Stimulated activated CD4-positive, alpha-beta T cell treated with anti-CD3 and anti-CD28 coated beads, Interleukin-12 subunit alpha, Interleukin-12 subunit beta, amount 100 ng/mL, for 48 hours (primary cell): ENCODE measurements at regions not wholly inside any gene's neighbourhood (a gene's known extent, or its start where the extent isn't known, plus 50 kb on each side); places are given as distances from the start of the nearest gene placed in this dataset.
"Not testable (repeated sequence)": the region's sequence is repeated elsewhere in the genome, so short reads cannot be mapped to it uniquely, and the experiment has no call there.

Experiments used
- DNase-seq, 3 donors: peaks; one replicate each; pipeline ENCODE4 v3.0.0-alpha.2; 2020; ENCODE audit warnings: low read depth in 2 of 3, low spot score in 1 of 3

GRCh38 chr12:124129132-124129531, 156.1 kb downstream of the ZNF664 start:
- DNase-seq: no peak

GRCh38 chr12:124130691-124131591, 157.9 kb downstream of the ZNF664 start:
- DNase-seq: no peak

- no peak for DNase-seq
Observed at GRCh38 chr12:124131659-124132058, 158.6 kb downstream of the ZNF664 start.

GRCh38 chr12:124132530-124132929, 159.5 kb downstream of the ZNF664 start:
- DNase-seq: no peak

GRCh38 chr12:124136796-124137195, 158.1 kb upstream of the RFLNA start:
- no peak for DNase-seq

GRCh38 chr12:124140944-124141486, 153.9 kb upstream of the RFLNA start:
- DNase-seq: no peak

GRCh38 chr12:124141611-124142010, 153.3 kb upstream of the RFLNA start:
- DNase-seq: not testable (repeated sequence)

- DNase-seq: no peak
Observed at GRCh38 chr12:124142395-124143035, 152.4 kb upstream of the RFLNA start.

- DNase-seq: no peak
Observed at GRCh38 chr12:124143726-124144125, 151.2 kb upstream of the RFLNA start.

GRCh38 chr12:124144531-124145194, 150.2 kb upstream of the RFLNA start:
- DNase-seq: no peak

- no peak for DNase-seq
Observed at GRCh38 chr12:124147027-124147426, 147.9 kb upstream of the RFLNA start.

- no peak for DNase-seq
Observed at GRCh38 chr12:124147575-124147974, 147.3 kb upstream of the RFLNA start.

GRCh38 chr12:124148481-124149273, 146.2 kb upstream of the RFLNA start:
- DNase-seq: no peak

GRCh38 chr12:124149287-124149686, 145.6 kb upstream of the RFLNA start:
- DNase-seq: no peak

GRCh38 chr12:124150168-124150567, 144.7 kb upstream of the RFLNA start:
- no peak for DNase-seq

- DNase-seq: no peak
Observed at GRCh38 chr12:124151583-124151982, 143.3 kb upstream of the RFLNA start.

GRCh38 chr12:124152731-124153130, 142.2 kb upstream of the RFLNA start:
- DNase-seq: no peak

- no peak for DNase-seq
Observed at GRCh38 chr12:124153392-124153791, 141.5 kb upstream of the RFLNA start.

GRCh38 chr12:124157406-124157805, 137.5 kb upstream of the RFLNA start:
- no peak for DNase-seq

- DNase-seq: no peak
Observed at GRCh38 chr12:124159655-124160054, 135.2 kb upstream of the RFLNA start.
